ENCODE measurements at regions not wholly inside any gene's neighbourhood (a gene's known extent, or its start where the extent isn't known, plus 50 kb on each side); places are given as distances from the start of the nearest gene placed in this dataset.

DNA sequence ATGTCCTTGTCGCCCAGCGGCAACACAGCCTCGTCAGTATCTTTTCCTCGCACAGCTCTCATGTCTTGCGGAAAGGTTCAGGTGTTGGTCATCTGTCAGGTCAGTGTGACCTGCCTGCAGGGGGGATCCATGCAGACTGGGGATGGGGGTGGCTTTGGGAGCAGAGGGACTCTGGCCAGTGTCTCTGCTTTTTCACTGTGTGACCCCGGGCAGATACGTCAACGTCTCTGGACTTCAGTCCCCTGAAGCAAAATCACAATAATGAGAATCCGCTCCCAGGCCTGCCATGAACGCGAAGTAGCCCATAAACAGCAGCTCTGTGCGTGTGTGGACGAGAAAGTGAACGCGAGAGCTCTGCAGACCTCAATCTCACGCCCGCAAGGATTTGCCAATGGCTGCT lies 75.7 kb upstream of the FCN1 start:
- ChIA-PET POLR2A (ENCODE audit: unreplicated experiment) (no interaction called here), CTCF (no interaction called here)
- Histone ChIP-seq H3F3A (ENCODE audit: insufficient read depth, low read depth) (no peaks in the 10 kb centered on the region), H3K79me2 (ENCODE audit: low read depth) (no peaks in the 10 kb centered on the region), H3K9me2 (ENCODE audit: insufficient read depth) (no peaks in the 10 kb centered on the region), H4K20me1 (ENCODE audit: insufficient read depth) (no peaks in the 10 kb centered on the region), H3K27ac (no peak overlapping the region), H3K4me2 (no peak overlapping the region), H3K36me3 (ENCODE audit: low read depth) (no peaks in the 10 kb centered on the region), H3K4me3 (no peak overlapping the region), H3K9me3 (ENCODE audit: insufficient read depth, low read depth) (no peaks in the 10 kb centered on the region), H3K4me1 (replicated peaks; ENCODE audit: insufficient read depth) (no peaks in the 10 kb centered on the region), H2AFZ (no peak overlapping the region), H3K27me3 (ENCODE audit: insufficient read depth, low read depth) (peaks cover 79% of the 10 kb centered on the region)
- BruUV-seq (replicated peaks), result no TSS peak
- no peak for DNase-seq
- TF ChIP-seq EZH2 (IDR thresholded peaks at IDR 0.05; ENCODE audit: low read depth), result no peak
- TF ChIP-seq, protein P1, sequence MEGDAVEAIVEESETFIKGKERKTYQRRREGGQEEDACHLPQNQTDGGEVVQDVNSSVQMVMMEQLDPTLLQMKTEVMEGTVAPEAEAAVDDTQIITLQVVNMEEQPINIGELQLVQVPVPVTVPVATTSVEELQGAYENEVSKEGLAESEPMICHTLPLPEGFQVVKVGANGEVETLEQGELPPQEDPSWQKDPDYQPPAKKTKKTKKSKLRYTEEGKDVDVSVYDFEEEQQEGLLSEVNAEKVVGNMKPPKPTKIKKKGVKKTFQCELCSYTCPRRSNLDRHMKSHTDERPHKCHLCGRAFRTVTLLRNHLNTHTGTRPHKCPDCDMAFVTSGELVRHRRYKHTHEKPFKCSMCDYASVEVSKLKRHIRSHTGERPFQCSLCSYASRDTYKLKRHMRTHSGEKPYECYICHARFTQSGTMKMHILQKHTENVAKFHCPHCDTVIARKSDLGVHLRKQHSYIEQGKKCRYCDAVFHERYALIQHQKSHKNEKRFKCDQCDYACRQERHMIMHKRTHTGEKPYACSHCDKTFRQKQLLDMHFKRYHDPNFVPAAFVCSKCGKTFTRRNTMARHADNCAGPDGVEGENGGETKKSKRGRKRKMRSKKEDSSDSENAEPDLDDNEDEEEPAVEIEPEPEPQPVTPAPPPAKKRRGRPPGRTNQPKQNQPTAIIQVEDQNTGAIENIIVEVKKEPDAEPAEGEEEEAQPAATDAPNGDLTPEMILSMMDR (conservative IDR thresholded peaks at IDR 0.05), result no peak
- intact Hi-C loops (cut with micrococcal nuclease; ENCODE audit: unreplicated experiment), result no loop called here

GRCh38 chr9:134993996-134994720 lies 76.4 kb upstream of the FCN1 start:
- Histone ChIP-seq H3K4me2 (no peak overlapping the region), H3K27ac (no peak overlapping the region), H3K9me3 (ENCODE audit: insufficient read depth, low read depth) (no peaks in the 10 kb centered on the region), H2AFZ (no peak overlapping the region), H3K4me1 (replicated peaks; ENCODE audit: insufficient read depth) (no peaks in the 10 kb centered on the region), H3K36me3 (ENCODE audit: low read depth) (no peaks in the 10 kb centered on the region), H3F3A (ENCODE audit: insufficient read depth, low read depth) (no peaks in the 10 kb centered on the region), H3K79me2 (ENCODE audit: low read depth) (no peaks in the 10 kb centered on the region), H4K20me1 (ENCODE audit: insufficient read depth) (no peaks in the 10 kb centered on the region), H3K4me3 (no peak overlapping the region), H3K27me3 (ENCODE audit: insufficient read depth, low read depth) (peaks cover 72% of the 10 kb centered on the region), H3K9me2 (ENCODE audit: insufficient read depth) (no peaks in the 10 kb centered on the region)
- BruUV-seq (replicated peaks), result no TSS peak
- ChIA-PET POLR2A (ENCODE audit: unreplicated experiment) (no interaction called here), CTCF (no interaction called here)
- intact Hi-C loops (cut with micrococcal nuclease; ENCODE audit: unreplicated experiment), result no loop called here
- TF ChIP-seq EZH2 (IDR thresholded peaks at IDR 0.05; ENCODE audit: low read depth), result no peak
- TF ChIP-seq, protein P1 (conservative IDR thresholded peaks at IDR 0.05), result no peak
- DNase-seq, result no peak

DNA sequence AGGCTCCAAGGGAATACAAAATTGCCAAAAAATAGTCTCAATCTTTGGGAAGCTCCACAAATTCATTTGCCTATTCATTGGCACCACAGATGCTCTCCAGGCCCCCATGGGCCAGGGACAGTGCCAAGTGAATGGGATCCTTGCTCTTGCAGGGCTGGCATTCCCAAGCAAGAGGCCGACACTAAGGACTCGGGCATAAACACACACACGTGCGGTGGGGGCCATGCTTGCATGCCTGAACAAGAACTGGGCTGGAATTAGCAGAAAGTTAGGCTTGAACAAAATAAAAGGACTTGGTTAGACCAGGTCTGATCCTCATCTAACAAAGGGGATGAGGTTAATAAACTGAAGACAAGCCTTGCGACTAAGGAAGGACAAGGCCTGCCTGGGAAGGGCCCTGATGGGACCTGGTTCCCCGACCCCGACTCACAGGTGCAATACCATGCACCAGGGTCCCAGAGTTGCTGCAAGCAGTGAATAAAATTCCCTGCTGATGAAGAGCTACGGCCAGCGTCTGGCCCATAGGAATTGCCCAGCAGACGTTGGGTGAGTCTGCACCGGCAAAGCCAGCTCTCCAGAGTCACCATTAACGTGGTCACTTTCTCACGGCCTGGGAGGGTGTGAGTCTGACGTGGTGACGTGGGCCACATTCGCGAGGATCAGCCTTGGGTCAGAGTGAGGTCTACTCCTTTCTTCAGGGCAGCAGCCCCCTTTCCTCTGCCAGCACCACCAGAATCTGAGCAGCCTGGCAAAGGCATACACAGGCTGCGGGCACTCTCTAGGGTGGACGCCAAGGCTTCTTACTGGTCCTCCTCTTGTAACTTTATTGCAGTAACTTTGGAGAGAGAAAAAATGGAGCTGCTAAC lies 77.4 kb upstream of the FCN1 start:
- Histone ChIP-seq H3K4me3 (no peak overlapping the region), H3K4me2 (no peak overlapping the region), H4K20me1 (ENCODE audit: insufficient read depth) (no peaks in the 10 kb centered on the region), H3K27ac (no peak overlapping the region), H3F3A (ENCODE audit: insufficient read depth, low read depth) (no peaks in the 10 kb centered on the region), H3K4me1 (replicated peaks; ENCODE audit: insufficient read depth) (no peaks in the 10 kb centered on the region), H2AFZ (no peak overlapping the region), H3K9me2 (ENCODE audit: insufficient read depth) (no peaks in the 10 kb centered on the region), H3K9me3 (ENCODE audit: insufficient read depth, low read depth) (no peaks in the 10 kb centered on the region), H3K27me3 (ENCODE audit: insufficient read depth, low read depth) (peaks cover 62% of the 10 kb centered on the region), H3K79me2 (ENCODE audit: low read depth) (no peaks in the 10 kb centered on the region), H3K36me3 (ENCODE audit: low read depth) (no peaks in the 10 kb centered on the region)
- ChIA-PET CTCF (no interaction called here), POLR2A (ENCODE audit: unreplicated experiment) (no interaction called here)
- no TSS peak for BruUV-seq (replicated peaks)
- DNase-seq, result no peak
- TF ChIP-seq EZH2 (IDR thresholded peaks at IDR 0.05; ENCODE audit: low read depth), result no peak
- TF ChIP-seq, protein P1 (conservative IDR thresholded peaks at IDR 0.05), result no peak
- intact Hi-C loops (cut with micrococcal nuclease; ENCODE audit: unreplicated experiment), result no loop called here

Data from PC-9 (cell line).